ENCODE measurements at regions not wholly inside any gene's neighbourhood (a gene's known extent, or its start where the extent isn't known, plus 50 kb on each side); places are given as distances from the start of the nearest gene placed in this dataset.

GRCh38 chr11:71198141-71198822 is 54.1 kb downstream of the SHANK2 start:
- no peak for TF ChIP-seq CTCF (IDR thresholded peaks at IDR 0.05; ENCODE audit: insufficient read depth, low read depth, low read length, missing control alignments)
- H3K4me3 ChIP-seq (ENCODE audit: low read length): no peak overlapping the region
- no peak for DNase-seq (ENCODE audit: low read depth)

GRCh38 chr11:71197096-71197495 is 55.3 kb downstream of the SHANK2 start:
- TF ChIP-seq CTCF (IDR thresholded peaks at IDR 0.05; ENCODE audit: insufficient read depth, low read depth, low read length, missing control alignments): no peak
- no peak overlapping the region for H3K4me3 ChIP-seq (ENCODE audit: low read length)
- peak; percentile 67 for DNase-seq (ENCODE audit: low read depth)

GRCh38 chr11:71194710-71195109 is 57.7 kb downstream of the SHANK2 start:
- TF ChIP-seq CTCF (IDR thresholded peaks at IDR 0.05; ENCODE audit: insufficient read depth, low read depth, low read length, missing control alignments): no peak
- H3K4me3 ChIP-seq (ENCODE audit: low read length): no peak overlapping the region
- no peak for DNase-seq (ENCODE audit: low read depth)

- H3K4me3 ChIP-seq (ENCODE audit: low read length): no peak overlapping the region
- TF ChIP-seq CTCF (IDR thresholded peaks at IDR 0.05; ENCODE audit: insufficient read depth, low read depth, low read length, missing control alignments): no peak
- DNase-seq (ENCODE audit: low read depth): no peak
These were observed 58.9 kb downstream of the SHANK2 start for GRCh38 chr11:71193431-71193830.

GRCh38 chr11:71192629-71193028 is 59.7 kb downstream of the SHANK2 start:
- DNase-seq (ENCODE audit: low read depth): no peak
- no peak overlapping the region for H3K4me3 ChIP-seq (ENCODE audit: low read length)
- no peak for TF ChIP-seq CTCF (IDR thresholded peaks at IDR 0.05; ENCODE audit: insufficient read depth, low read depth, low read length, missing control alignments)

- no peak for DNase-seq (ENCODE audit: low read depth)
These were observed 61.2 kb downstream of the SHANK2 start for GRCh38 chr11:71191201-71191600.

More at GRCh38 chr11:71191201-71191600, 61.2 kb downstream of the SHANK2 start:
- TF ChIP-seq CTCF (IDR thresholded peaks at IDR 0.05; ENCODE audit: insufficient read depth, low read depth, low read length, missing control alignments): no peak
- H3K4me3 ChIP-seq (ENCODE audit: low read length): no peak overlapping the region

Measured in epithelial cell of esophagus (primary cell).